ENCODE measurements at regions not wholly inside any gene's neighbourhood (a gene's known extent, or its start where the extent isn't known, plus 50 kb on each side); places are given as distances from the start of the nearest gene placed in this dataset.

DNA sequence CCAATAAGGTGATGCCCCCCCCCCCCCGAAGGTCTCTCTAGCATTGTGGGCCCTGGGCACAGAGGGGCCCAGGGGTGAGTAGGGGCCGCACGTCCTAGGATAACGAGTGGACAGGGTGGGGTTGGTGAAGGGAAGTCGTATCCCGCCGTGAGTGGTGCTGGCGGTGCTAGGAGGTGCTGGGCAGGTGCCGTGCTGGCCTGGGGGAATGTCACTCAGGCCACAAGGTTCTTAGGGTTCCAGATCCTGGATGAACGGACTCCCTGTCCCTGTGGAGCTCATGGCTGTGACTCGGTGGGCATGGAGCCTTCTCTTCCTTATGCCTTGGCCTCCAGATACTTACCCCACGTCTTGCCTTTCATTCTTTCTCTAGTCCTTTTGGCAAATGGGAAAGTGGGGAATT lies 157.4 kb upstream of the SOX1 start:
- TF ChIP-seq POLR2A (IDR thresholded peaks at IDR 0.05; ENCODE audit: low read depth, low read length), result no peak
- no peak for TF ChIP-seq SPI1 (IDR thresholded peaks at IDR 0.05; ENCODE audit: low read depth, low read length)
- no peak for TF ChIP-seq POLR2AphosphoS5 (IDR thresholded peaks at IDR 0.05; ENCODE audit: low read depth, low read length)

Measured in GM12891 (cell line).